CD14-positive monocyte (primary cell): ENCODE measurements at regions not wholly inside any gene's neighbourhood (a gene's known extent, or its start where the extent isn't known, plus 50 kb on each side); places are given as distances from the start of the nearest gene placed in this dataset.

Source experiments
- DNase-seq, 3 donors: peaks; one replicate each; pipeline ENCODE4 v3.0.0-alpha.2; 2011 to 2022
- H2AFZ ChIP-seq: 2 replicates; pipeline ENCODE4 v1.6.0; 2012; ENCODE audit warnings: mild to moderate bottlenecking, low read depth, low read length, inconsistent platforms; ENCODE audit not compliant: insufficient read depth, poor library complexity, severe bottlenecking
- H3K27ac ChIP-seq, 2 donors: 1 replicate in 1 of 2; 2 replicates in 1 of 2; pipeline ENCODE4 v1.5.1; 2012 to 2013; ENCODE audit warnings: low read length in 2 of 2, control low read depth in 1 of 2, inconsistent platforms in 1 of 2, low read depth in 1 of 2, mild to moderate bottlenecking in 1 of 2
- H3K27me3 ChIP-seq, 2 donors: one replicate each; pipeline versions ENCODE4 v1.6.0 to v1.6.1; 2011 to 2013; ENCODE audit warnings: low read length in 2 of 2; ENCODE audit not compliant: control insufficient read depth in 2 of 2, insufficient read depth in 2 of 2
- H3K36me3 ChIP-seq, 2 donors: replicated peaks in 1 of 2; 1 replicate in 1 of 2; 2 replicates in 1 of 2; pipeline versions ENCODE4 v1.5.1 to v1.6.1; 2012 to 2013; ENCODE audit warnings: low read length in 2 of 2, control low read depth in 1 of 2, inconsistent platforms in 1 of 2, mild to moderate bottlenecking in 1 of 2; ENCODE audit not compliant: insufficient read depth in 2 of 2, control insufficient read depth in 1 of 2
- H3K4me1 ChIP-seq, 2 donors: 1 replicate in 1 of 2; 2 replicates in 1 of 2; pipeline versions ENCODE4 v1.5.1 to v1.6.1; 2012 to 2013; ENCODE audit warnings: low read length in 2 of 2, control low read depth in 1 of 2, inconsistent platforms in 1 of 2, mild to moderate bottlenecking in 1 of 2, moderate library complexity in 1 of 2; ENCODE audit not compliant: insufficient read depth in 2 of 2, control insufficient read depth in 1 of 2
- H3K4me2 ChIP-seq: replicated peaks from 2 replicates; pipeline ENCODE3; 2012; ENCODE audit warnings: low read length, moderate library complexity, mild to moderate bottlenecking; ENCODE audit not compliant: poor library complexity, severe bottlenecking; ENCODE audit errors: extremely low read depth
- H3K4me3 ChIP-seq, 3 experiments: fragments of 200-600 bp in 1 of 3; sonication (generic) in 1 of 3; replicated peaks in 1 of 3; 1 replicate in 2 of 3; 2 replicates in 1 of 3; pipeline ENCODE4 v1.5.1; 2011 to 2013; ENCODE audit warnings: low read length in 3 of 3, mild to moderate bottlenecking in 3 of 3, control low read depth in 2 of 3, low read depth in 2 of 3, inconsistent platforms in 1 of 3, moderate library complexity in 1 of 3
- H3K79me2 ChIP-seq: 2 replicates; pipeline ENCODE4 v1.6.0; 2012; ENCODE audit warnings: mild to moderate bottlenecking, control low read depth, inconsistent platforms, low read length, moderate library complexity; ENCODE audit not compliant: insufficient read depth
- H3K9ac ChIP-seq: 2 replicates; pipeline ENCODE4 v1.6.0; 2017; ENCODE audit warnings: low read length, mild to moderate bottlenecking; ENCODE audit not compliant: insufficient read depth, poor library complexity, severe bottlenecking
- H3K9me3 ChIP-seq, 2 donors: replicated peaks in 1 of 2; 1 replicate in 1 of 2; 2 replicates in 1 of 2; pipeline versions ENCODE4 v1.5.1 to v1.6.1; 2012 to 2013; ENCODE audit warnings: low read length in 2 of 2, control low read depth in 1 of 2; ENCODE audit not compliant: control insufficient read depth in 1 of 2, insufficient read depth in 1 of 2
- H4K20me1 ChIP-seq: 2 replicates; pipeline ENCODE4 v1.6.0; 2012; ENCODE audit warnings: mild to moderate bottlenecking, low read length, control low read depth, moderate library complexity; ENCODE audit not compliant: insufficient read depth
- H3K27ac Mint-ChIP-seq, 7 donors: one replicate each; pipeline ENCODE4 v1.8.0; 2020; ENCODE audit warnings: mild to moderate bottlenecking in 7 of 7, mixed read lengths in 7 of 7, moderate library complexity in 6 of 7, inconsistent platforms in 2 of 7
- H3K27me3 Mint-ChIP-seq, 3 donors: one replicate each; pipeline ENCODE4 v1.8.0; 2021 to 2022; ENCODE audit warnings: low read depth in 3 of 3, mild to moderate bottlenecking in 3 of 3, mixed read lengths in 3 of 3, moderate library complexity in 3 of 3, inconsistent platforms in 1 of 3
- H3K36me3 Mint-ChIP-seq, 2 donors: one replicate each; pipeline ENCODE4 v1.8.0; 2020; ENCODE audit warnings: mixed read lengths in 2 of 2, inconsistent platforms in 1 of 2, mild to moderate bottlenecking in 1 of 2
- H3K4me1 Mint-ChIP-seq: one replicate; pipeline ENCODE4 v1.8.0; 2020; ENCODE audit warnings: mild to moderate bottlenecking, mixed read lengths
- H3K4me3 Mint-ChIP-seq, 2 donors: one replicate each; pipeline ENCODE4 v1.8.0; 2020; ENCODE audit warnings: mild to moderate bottlenecking in 2 of 2, mixed read lengths in 2 of 2, moderate library complexity in 1 of 2
- H3K9me3 Mint-ChIP-seq, 7 donors: one replicate each; pipeline ENCODE4 v1.8.0; 2020 to 2022; ENCODE audit warnings: mixed read lengths in 7 of 7, mild to moderate bottlenecking in 6 of 7, moderate library complexity in 6 of 7, inconsistent platforms in 2 of 7
- WGBS: methylation state at CpG from one replicate; pipeline ENCODE4 v1.1.5; 2013; ENCODE audit warnings: missing lambda C conversion rate; ENCODE audit not compliant: insufficient coverage; 5-methylcytosine and 5-hydroxymethylcytosine counted together
- intact Hi-C, 2 donors: fragments of 100-400 bp; cut with micrococcal nuclease; formaldehyde crosslinking; loops; one replicate each; pipeline versions ENCODE4 v1.15.0 to v1.15.1; 2023
- TF ChIP-seq, protein P1 (sequence below): fragments of 200-600 bp; IDR thresholded peaks from one replicate; pipeline ENCODE4 v1.8.0; 2022; ENCODE audit warnings: antibody characterized with exemption, mild to moderate bottlenecking

DNA sequence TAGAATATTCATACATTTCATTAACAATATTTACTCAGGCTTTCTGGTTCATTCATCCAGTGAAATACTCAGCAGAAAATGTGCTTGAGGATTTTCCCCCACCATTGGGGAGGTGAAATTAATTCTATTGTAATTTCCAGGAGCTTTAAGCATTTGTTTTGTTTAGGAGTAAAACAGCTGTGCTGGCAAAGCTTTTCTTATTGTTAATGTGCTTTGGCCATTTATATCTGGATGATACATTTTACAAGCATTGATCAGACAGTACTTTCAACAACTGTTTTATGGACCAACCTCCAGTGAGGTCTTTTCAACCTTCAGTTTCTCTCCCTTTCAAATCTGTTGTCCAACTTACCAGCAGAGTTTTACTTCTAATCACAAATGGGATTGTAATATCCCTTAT is 672.4 kb downstream of the CDH11 start:
- TF ChIP-seq, protein P1, sequence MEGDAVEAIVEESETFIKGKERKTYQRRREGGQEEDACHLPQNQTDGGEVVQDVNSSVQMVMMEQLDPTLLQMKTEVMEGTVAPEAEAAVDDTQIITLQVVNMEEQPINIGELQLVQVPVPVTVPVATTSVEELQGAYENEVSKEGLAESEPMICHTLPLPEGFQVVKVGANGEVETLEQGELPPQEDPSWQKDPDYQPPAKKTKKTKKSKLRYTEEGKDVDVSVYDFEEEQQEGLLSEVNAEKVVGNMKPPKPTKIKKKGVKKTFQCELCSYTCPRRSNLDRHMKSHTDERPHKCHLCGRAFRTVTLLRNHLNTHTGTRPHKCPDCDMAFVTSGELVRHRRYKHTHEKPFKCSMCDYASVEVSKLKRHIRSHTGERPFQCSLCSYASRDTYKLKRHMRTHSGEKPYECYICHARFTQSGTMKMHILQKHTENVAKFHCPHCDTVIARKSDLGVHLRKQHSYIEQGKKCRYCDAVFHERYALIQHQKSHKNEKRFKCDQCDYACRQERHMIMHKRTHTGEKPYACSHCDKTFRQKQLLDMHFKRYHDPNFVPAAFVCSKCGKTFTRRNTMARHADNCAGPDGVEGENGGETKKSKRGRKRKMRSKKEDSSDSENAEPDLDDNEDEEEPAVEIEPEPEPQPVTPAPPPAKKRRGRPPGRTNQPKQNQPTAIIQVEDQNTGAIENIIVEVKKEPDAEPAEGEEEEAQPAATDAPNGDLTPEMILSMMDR: no peak
- Histone ChIP-seq H3K79me2 (no peaks in the 10 kb centered on the region), H3K9ac (no peak overlapping the region), H2AFZ (no peak overlapping the region), H3K4me3 (no peak overlapping the region), H3K27me3 (no peaks in the 10 kb centered on the region), H3K4me1 (no peaks in the 10 kb centered on the region), H4K20me1 (no peaks in the 10 kb centered on the region), H3K4me2 (no peak overlapping the region), H3K36me3 (no peaks in the 10 kb centered on the region), H3K9me3 (no peaks in the 10 kb centered on the region), H3K27ac (no peak overlapping the region)
- Mint-ChIP-seq H3K27me3 (peaks cover 0 to 1% (median 0%) of the 10 kb centered on the region in 3 donors), H3K36me3 (no peaks in the 10 kb centered on the region), H3K9me3 (peaks cover 0 to 2% (median 0%) of the 10 kb centered on the region in 7 donors), H3K4me1 (no peaks in the 10 kb centered on the region), H3K27ac (no peak overlapping the region), H3K4me3 (no peak overlapping the region)
- no peak for DNase-seq
- intact Hi-C loops: no loop called here

DNA sequence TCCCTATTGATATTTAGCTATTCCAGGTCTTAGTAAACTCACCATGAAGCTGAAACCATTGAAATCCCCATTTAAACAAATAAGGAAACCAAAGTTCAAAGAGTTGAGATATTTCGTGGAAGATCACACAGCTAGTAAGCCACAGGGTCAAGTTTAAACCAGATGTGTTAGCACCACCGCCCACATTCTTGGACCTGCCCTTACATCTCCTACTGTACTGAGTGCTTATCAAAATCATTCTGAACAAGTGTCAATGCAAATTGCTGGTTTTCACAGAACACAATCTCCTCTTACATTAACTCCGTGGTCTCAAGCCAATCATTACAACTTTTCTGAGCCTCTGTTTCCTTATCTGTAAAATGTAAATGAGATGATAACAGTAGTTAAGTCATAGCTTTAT is 676.2 kb downstream of the CDH11 start:
- DNase-seq: no peak
- 100% methylated on average over 1 of the region's 3 CpGs for WGBS
- Histone ChIP-seq H2AFZ (no peak overlapping the region), H3K79me2 (no peaks in the 10 kb centered on the region), H4K20me1 (no peaks in the 10 kb centered on the region), H3K4me2 (no peak overlapping the region), H3K27me3 (no peaks in the 10 kb centered on the region), H3K4me3 (no peak overlapping the region), H3K36me3 (no peaks in the 10 kb centered on the region), H3K9me3 (no peaks in the 10 kb centered on the region), H3K9ac (no peak overlapping the region), H3K27ac (no peak overlapping the region), H3K4me1 (no peaks in the 10 kb centered on the region)
- H3K36me3 Mint-ChIP-seq: no peaks in the 10 kb centered on the region
- no peak overlapping the region for H3K4me3 Mint-ChIP-seq
- H3K9me3 Mint-ChIP-seq: peaks cover 0 to 2% (median 0%) of the 10 kb centered on the region in 7 donors
- H3K4me1 Mint-ChIP-seq: no peaks in the 10 kb centered on the region
- intact Hi-C loops: no loop called here
- H3K27me3 Mint-ChIP-seq: no peaks in the 10 kb centered on the region
- H3K27ac Mint-ChIP-seq: no peak overlapping the region
- TF ChIP-seq, protein P1: no peak
